Pancreas (tissue), 10 donors: ENCODE measurements at regions not wholly inside any gene's neighbourhood (a gene's known extent, or its start where the extent isn't known, plus 50 kb on each side); places are given as distances from the start of the nearest gene placed in this dataset.
A peak's percentile ranks its signal among the peaks of the same experiment; 100 is the strongest.
"Not testable (repeated sequence)": the region's sequence is repeated elsewhere in the genome, so short reads cannot be mapped to it uniquely, and the experiment has no call there.

Source experiments
- ATAC-seq, 4 donors: fragments of 200-7000 bp; cut with Tn5 transposase; one replicate each; pipeline versions ENCODE4 v1.8.0 to v1.9.1; 2020; ENCODE audit warnings: mild to moderate bottlenecking in 4 of 4, moderate library complexity in 4 of 4
- DNase-seq, 6 donors: peaks; one replicate each; pipeline ENCODE4 v3.0.0-alpha.2; 2020
- FAIRE-seq: peaks from 2 replicates; lab custom pipeline; 2012; peaks lifted over from hg19 to GRCh38; lab: Jason Lieb, UNC
- H3K27ac ChIP-seq, 4 donors: fragments of 200-600 bp; sonication (generic); 1 replicate in 3 of 4; 2 replicates in 1 of 4; pipeline versions ENCODE4 v1.5.0 to v1.8.0; 2020
- H3K27me3 ChIP-seq, 4 donors: fragments of 200-600 bp; one replicate each; pipeline ENCODE4 v1.8.0; 2021
- H3K36me3 ChIP-seq, 3 donors: fragments of 200-600 bp; sonication (generic) in 1 of 3; one replicate each; pipeline versions ENCODE4 v1.5.0 to v1.8.0; 2020 to 2021
- H3K4me1 ChIP-seq, 3 donors: fragments of 200-600 bp; one replicate each; pipeline ENCODE4 v1.8.0; 2021
- H3K4me3 ChIP-seq, 4 donors: fragments of 200-600 bp; sonication (generic) in 2 of 4; one replicate each; pipeline versions ENCODE4 v1.5.0 to v1.8.0; 2020 to 2021
- H3K9me3 ChIP-seq, 4 donors: fragments of 200-600 bp; one replicate each; pipeline ENCODE4 v1.8.0; 2021
- CTCF ChIP-seq, 4 donors: fragments of 200-600 bp; sonication (generic) in 3 of 4; IDR thresholded peaks; one replicate each; pipeline versions ENCODE4 v1.5.0 to v1.8.0; 2021; ENCODE audit warnings: antibody characterized with exemption in 4 of 4
- WGBS, 2 donors: extraction: QIAGEN DNeasy Blood & Tissue Kit; methylation state at CpG; one replicate each; pipeline ENCODE4 v1.1.7; 2013; 5-methylcytosine and 5-hydroxymethylcytosine counted together
- intact Hi-C, 3 donors: fragments of 100-400 bp; cut with DNase I; formaldehyde crosslinking; loops; one replicate each; pipeline versions ENCODE4 v1.11.1 to v1.14.2; 2022
- donor health status: healthy with polysubstance abuse.
- donor health status: DM: no; HTN: no; CAD: no; lungs with moderate emphysema.
- donor health status: DM: no; HTN: no; CAD: no.
- donor health status: control.
- donor health status: control.
- donor health status: Bipolar disorder and iron deficiency.
- donor health status: DM: yes; HTN: yes; CAD: no.
- donor health status: DM: no; HTN: no; CAD: no.
- donor health status: DM: no; HTN: no; CAD: no.
- donor health status: DM: yes; HTN: yes; CAD: no.

- H3K27ac ChIP-seq = peak overlapping the region in 2 of 4 donors; percentile 15 to 57
- H3K4me1 ChIP-seq = no peaks in the 10 kb centered on the region
- DNase-seq (peak; percentile 49 to 84 (median 68)), FAIRE-seq (no peak), ATAC-seq (peak; percentile 91 to 98 (median 95))
- WGBS, 2 donors = 41 to 54% methylated on average over 9 of the region's 9 CpGs
- H3K9me3 ChIP-seq = no peaks in the 10 kb centered on the region
- TF ChIP-seq CTCF (IDR thresholded peaks at IDR 0.05) = no peak
- no peaks in the 10 kb centered on the region for H3K27me3 ChIP-seq
- intact Hi-C loops = no loop called here
- H3K4me3 ChIP-seq = no peak overlapping the region
- H3K36me3 ChIP-seq = no peaks in the 10 kb centered on the region
Measured at GRCh38 chr6:19892260-19892659, 55.1 kb downstream of the ID4 start.

GRCh38 chr6:19895866-19896692 lies 58.9 kb downstream of the ID4 start:
- no peak for DNase-seq
- Histone ChIP-seq H3K27me3 (no peaks in the 10 kb centered on the region), H3K36me3 (no peaks in the 10 kb centered on the region), H3K9me3 (no peaks in the 10 kb centered on the region), H3K27ac (no peak overlapping the region), H3K4me1 (no peaks in the 10 kb centered on the region), H3K4me3 (no peak overlapping the region)
- TF ChIP-seq CTCF (IDR thresholded peaks at IDR 0.05) = no peak
- no peak for FAIRE-seq
- ATAC-seq = no peak
- intact Hi-C loops = no loop called here
- whole genome bisulfite sequencing, 2 donors = 86 to 90% methylated on average over 9 of the region's 9 CpGs

GRCh38 chr6:19896693-19897010 lies 59.5 kb downstream of the ID4 start:
- no peak for TF ChIP-seq CTCF (IDR thresholded peaks at IDR 0.05)
- no peaks in the 10 kb centered on the region for H3K36me3 ChIP-seq
- DNase-seq (no peak), ATAC-seq (no peak), FAIRE-seq (no peak)
- no peaks in the 10 kb centered on the region for H3K9me3 ChIP-seq
- 75 to 78% methylated on average over 2 of the region's 2 CpGs for WGBS, 2 donors
- H3K4me3 ChIP-seq = no peak overlapping the region
- no peak overlapping the region for H3K27ac ChIP-seq
- H3K27me3 ChIP-seq = no peaks in the 10 kb centered on the region
- no peaks in the 10 kb centered on the region for H3K4me1 ChIP-seq
- intact Hi-C loops = no loop called here

GRCh38 chr6:19898141-19898740 lies 61.1 kb downstream of the ID4 start:
- intact Hi-C loops = no loop called here
- H3K27me3 ChIP-seq = no peaks in the 10 kb centered on the region
- no peak for TF ChIP-seq CTCF (IDR thresholded peaks at IDR 0.05)
- ATAC-seq = no peak
- no peaks in the 10 kb centered on the region for H3K4me1 ChIP-seq
- no peaks in the 10 kb centered on the region for H3K36me3 ChIP-seq
- no peak overlapping the region for H3K27ac ChIP-seq
- H3K9me3 ChIP-seq = no peaks in the 10 kb centered on the region
- no peak for FAIRE-seq
- no peak for DNase-seq
- H3K4me3 ChIP-seq = no peak overlapping the region
- 57 to 61% methylated on average over 4 of the region's 4 CpGs for WGBS, 2 donors

GRCh38 chr6:19902201-19902600 lies 65.0 kb downstream of the ID4 start:
- 81 to 94% methylated on average over 4 of the region's 4 CpGs for WGBS, 2 donors
- intact Hi-C loops = no loop called here
- no peak for ATAC-seq
- Histone ChIP-seq H3K4me3 (no peak overlapping the region), H3K9me3 (no peaks in the 10 kb centered on the region), H3K27me3 (no peaks in the 10 kb centered on the region), H3K36me3 (no peaks in the 10 kb centered on the region), H3K27ac (no peak overlapping the region), H3K4me1 (no peaks in the 10 kb centered on the region)
- FAIRE-seq = no peak
- no peak for DNase-seq
- TF ChIP-seq CTCF (IDR thresholded peaks at IDR 0.05) = no peak

GRCh38 chr6:19904408-19904807 lies 67.2 kb downstream of the ID4 start:
- DNase-seq, H3K27me3 ChIP-seq, H3K4me1 ChIP-seq, ATAC-seq, FAIRE-seq, H3K27ac ChIP-seq, H3K36me3 ChIP-seq, H3K9me3 ChIP-seq, H3K4me3 ChIP-seq, intact Hi-C loops: not testable (repeated sequence)
- 62 to 65% methylated on average over 6 of the region's 6 CpGs for WGBS, 2 donors
